HG03025 (cell line): ENCODE measurements at regions not wholly inside any gene's neighbourhood (a gene's known extent, or its start where the extent isn't known, plus 50 kb on each side); places are given as distances from the start of the nearest gene placed in this dataset.

Experiments used
- ATAC-seq: cut with Tn5 transposase; IDR thresholded peaks from one replicate; pipeline ENCODE4 v1.9.1; 2021; ENCODE audit warnings: mild to moderate bottlenecking, moderate library complexity; ENCODE audit not compliant: unreplicated experiment, low FRiP score

- ATAC-seq = no peak
Measured at GRCh38 chr4:180106122-180106521, 2137.1 kb upstream of the TENM3 start.

DNA sequence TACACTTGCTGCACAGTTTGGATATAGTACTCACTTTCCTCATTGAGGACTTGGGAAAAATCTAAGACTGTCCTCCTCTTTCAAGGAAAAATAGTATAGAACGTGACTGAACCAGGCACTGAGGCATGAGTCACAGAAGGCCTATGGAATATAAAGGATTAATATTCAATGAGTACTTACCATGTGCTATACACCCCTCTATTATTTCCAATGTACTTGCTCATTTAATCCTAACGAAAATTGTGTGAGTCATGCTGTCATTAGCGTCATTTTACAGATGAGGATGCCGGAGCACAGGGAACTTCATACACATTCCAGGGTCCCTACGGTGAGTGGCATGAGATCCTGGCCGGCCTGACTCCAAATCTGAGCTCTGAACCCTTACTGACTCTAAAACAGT, 2136.2 kb upstream of the TENM3 start:
- ATAC-seq = no peak

DNA sequence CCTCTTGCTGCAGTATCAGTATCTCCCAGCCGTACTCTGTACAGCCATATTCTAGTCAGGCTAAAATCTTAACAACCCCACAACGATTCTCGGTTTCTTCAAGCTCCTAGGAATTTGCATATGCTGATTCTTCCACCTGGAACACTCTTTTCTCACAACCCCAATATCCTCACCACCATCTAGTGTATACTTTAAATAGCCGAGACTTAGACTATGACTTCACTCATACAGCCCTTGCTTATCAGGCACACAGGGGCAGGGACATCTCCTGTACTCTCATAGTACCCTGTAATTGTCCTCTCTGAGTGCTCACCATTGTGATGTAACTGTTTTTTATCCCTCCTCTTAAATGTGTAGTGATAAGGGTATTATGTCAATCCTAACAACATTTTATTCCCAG, 2126.4 kb upstream of the TENM3 start:
- ATAC-seq = no peak

GRCh38 chr4:180120068-180120467, 2123.1 kb upstream of the TENM3 start:
- no peak for ATAC-seq

DNA sequence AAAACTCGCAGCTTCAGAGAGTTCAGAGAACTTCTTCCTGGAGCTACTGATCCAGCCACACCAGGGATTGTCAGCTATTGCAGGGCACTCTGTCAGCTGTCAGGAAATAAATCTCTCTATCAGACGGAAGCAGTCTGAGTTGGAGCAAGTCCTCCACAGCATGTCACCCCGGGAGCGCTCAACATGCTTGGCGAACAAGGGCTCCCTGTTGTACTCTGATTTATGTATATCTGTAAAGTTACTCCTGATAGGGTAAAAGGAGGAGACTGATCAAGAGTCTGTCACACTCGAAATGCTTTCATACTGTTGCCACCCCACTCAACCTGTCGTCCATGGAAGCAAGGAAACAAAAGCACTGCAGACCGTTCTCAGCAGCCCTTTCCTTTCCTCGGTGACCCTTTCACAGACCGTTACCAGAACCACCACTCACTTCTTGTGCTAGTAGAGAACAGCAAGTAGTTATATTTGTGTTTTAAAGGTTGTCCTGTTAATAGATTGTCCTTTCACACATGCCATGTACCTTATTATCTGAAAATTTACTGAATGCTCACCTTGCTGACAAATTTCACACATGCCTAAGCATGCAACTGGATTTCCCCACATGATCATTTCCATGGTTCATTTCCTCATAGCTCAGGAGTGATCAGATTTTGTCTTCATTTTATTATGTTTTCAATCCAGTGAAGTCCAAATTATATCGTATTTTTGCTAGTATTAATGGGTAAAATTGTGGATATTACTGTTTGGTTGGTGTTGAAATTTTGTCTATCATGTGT, 2108.9 kb upstream of the TENM3 start:
- peak; percentile 48 for ATAC-seq

GRCh38 chr4:180141734-180142133, 2101.5 kb upstream of the TENM3 start:
- no peak for ATAC-seq

DNA sequence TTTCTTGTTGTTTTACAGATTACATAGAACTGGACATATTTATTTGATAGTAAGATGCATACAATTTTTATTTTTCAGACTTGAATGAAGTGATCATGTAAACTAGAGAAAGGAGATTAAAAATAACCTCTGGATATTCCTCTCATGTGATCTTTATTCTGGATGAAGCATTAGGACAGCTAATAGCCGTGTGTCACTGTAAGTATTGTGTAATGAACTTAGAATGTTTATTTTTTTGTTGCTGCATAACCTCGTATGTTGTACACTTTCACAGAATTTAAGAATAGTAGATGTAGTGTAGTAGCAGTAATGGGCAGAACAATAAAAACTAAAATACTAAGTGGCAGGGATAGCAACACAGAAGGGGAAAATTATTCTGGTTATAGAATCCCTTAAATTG, 2094.5 kb upstream of the TENM3 start:
- ATAC-seq = no peak

DNA sequence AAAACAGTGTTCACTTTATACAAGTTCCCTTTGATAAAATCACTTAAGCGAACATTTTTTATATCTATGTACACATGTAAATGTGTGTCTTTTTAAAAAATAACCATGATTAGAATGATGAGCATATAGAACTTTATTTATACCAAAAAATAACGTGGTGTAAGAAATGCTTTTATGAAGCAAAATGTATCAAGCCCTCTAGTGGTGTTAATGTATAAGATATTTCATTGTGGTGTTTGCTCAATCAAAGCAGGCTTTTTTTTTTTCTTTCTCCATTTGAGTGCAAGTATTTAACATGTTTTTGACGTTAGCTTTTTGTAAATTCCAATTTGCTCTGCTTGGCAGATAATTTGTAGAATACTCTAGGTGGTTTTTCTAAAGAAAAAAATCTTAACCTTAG, 2092.4 kb upstream of the TENM3 start:
- no peak for ATAC-seq

- no peak for ATAC-seq
Measured at GRCh38 chr4:180152831-180153230, 2090.4 kb upstream of the TENM3 start.

DNA sequence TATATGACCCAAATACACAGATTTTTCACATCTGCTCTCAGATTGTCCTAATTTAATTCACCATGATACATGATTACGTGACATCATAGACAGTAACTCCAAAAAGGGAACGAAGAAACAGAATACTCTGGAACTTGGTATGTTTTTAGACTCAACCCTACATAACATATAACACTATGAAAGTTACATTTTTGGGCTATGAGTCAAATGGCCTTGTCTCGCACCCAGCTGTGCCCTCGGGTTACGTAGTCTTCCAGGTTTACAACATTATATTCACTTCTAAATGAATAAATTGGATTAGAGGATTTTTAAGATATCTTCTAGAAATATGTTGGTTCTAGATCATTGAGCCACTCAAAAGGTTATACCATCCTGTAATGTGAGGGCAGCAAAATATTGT, 2089.6 kb upstream of the TENM3 start:
- no peak for ATAC-seq

- peak; percentile 79 for ATAC-seq
Measured at GRCh38 chr4:180156684-180157083, 2086.5 kb upstream of the TENM3 start.

- no peak for ATAC-seq
Measured at GRCh38 chr4:180160195-180160983, 2082.8 kb upstream of the TENM3 start.

GRCh38 chr4:180164799-180165198, 2078.4 kb upstream of the TENM3 start:
- ATAC-seq = no peak

GRCh38 chr4:180169394-180169793, 2073.8 kb upstream of the TENM3 start:
- ATAC-seq = no peak

GRCh38 chr4:180169966-180170365, 2073.2 kb upstream of the TENM3 start:
- ATAC-seq = no peak

- no peak for ATAC-seq
Measured at GRCh38 chr4:180179146-180179545, 2064.1 kb upstream of the TENM3 start.

GRCh38 chr4:180189666-180190065, 2053.5 kb upstream of the TENM3 start:
- ATAC-seq = no peak

- peak; percentile 76 for ATAC-seq
Measured at GRCh38 chr4:180190382-180190781, 2052.8 kb upstream of the TENM3 start.

- no peak for ATAC-seq
Measured at GRCh38 chr4:180197471-180197870, 2045.7 kb upstream of the TENM3 start.

GRCh38 chr4:180203349-180203748, 2039.9 kb upstream of the TENM3 start:
- peak; percentile 91 for ATAC-seq

- no peak for ATAC-seq
Measured at GRCh38 chr4:180205276-180205675, 2037.9 kb upstream of the TENM3 start.

- no peak for ATAC-seq
Measured at GRCh38 chr4:180207921-180208320, 2035.3 kb upstream of the TENM3 start.
